NCI-H345 treated with DMSO at 0.1 percent for 48 hours (cell line): ENCODE measurements at regions not wholly inside any gene's neighbourhood (a gene's known extent, or its start where the extent isn't known, plus 50 kb on each side); places are given as distances from the start of the nearest gene placed in this dataset.
"Not testable (repeated sequence)": the region's sequence is repeated elsewhere in the genome, so short reads cannot be mapped to it uniquely, and the experiment has no call there.

ENCODE experiments used
- DNase-seq: peaks from one replicate; lab custom pipeline; 2025; ENCODE audit not compliant: unreplicated experiment; lab: John Stamatoyannopoulos, UW

- no peak for DNase-seq
Measured at GRCh38 chr1:188476606-188477005, 1647.9 kb downstream of the PLA2G4A start.

DNA sequence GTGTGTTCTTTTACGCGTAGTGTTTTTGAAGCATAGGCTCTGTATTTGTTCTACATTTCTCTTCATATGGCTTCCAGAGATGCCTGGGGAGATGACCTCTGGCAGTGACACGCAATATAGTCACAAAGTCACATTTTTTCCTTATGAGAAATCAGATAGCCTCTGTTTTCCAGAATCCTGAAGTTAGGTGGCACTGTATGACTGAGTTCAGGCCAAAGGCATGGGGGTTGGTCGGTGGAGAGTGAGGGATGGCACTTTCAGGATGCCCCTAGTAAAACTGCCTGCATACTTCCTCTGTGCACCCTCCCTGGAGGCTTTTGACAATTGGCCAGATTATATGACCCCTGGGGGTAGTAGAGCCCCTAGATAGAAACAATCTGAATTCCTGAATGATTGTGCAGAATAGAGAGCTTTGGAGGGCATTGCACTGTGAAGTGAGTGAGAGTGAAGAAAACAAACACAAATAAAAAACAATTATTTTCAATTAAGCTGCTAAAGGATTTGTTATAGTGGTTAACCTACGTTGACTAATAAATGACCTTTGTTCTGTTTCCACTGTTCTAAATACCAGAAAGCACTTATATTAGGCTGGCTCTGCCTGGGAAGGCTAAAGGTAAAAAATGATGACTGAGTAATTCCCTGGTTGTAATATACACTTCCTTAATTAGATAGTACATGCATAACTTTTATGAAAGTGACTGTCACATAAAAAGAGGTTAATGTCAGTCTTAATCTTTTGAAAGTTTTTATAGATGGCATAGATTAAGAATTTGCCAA lies 1660.8 kb downstream of the PLA2G4A start:
- DNase-seq: no peak

GRCh38 chr1:188496506-188496905 lies 1667.8 kb downstream of the PLA2G4A start:
- DNase-seq: no peak

DNA sequence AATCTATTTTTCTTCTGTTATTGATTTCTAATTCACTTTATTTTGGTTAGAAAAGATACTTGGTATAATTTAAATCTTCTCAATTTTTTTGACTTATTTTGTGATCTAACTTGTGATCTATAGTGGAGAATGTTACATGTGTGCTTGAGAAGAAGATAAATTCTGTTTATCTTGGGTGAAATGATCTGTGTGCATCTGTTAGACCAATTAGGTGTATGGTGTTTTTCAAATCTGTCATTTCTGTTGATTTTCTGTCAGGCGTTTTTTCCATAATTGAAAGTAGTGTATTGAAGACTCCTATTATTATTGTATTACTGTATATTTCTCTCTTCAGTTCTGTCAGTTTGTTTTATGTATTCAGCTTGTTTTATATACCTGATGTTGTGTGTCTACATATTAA lies 1668.3 kb downstream of the PLA2G4A start:
- no peak for DNase-seq

GRCh38 chr1:188499690-188500089 lies 1670.9 kb downstream of the PLA2G4A start:
- no peak for DNase-seq

- DNase-seq: no peak
Measured at GRCh38 chr1:188514917-188515316, 1686.2 kb downstream of the PLA2G4A start.

DNA sequence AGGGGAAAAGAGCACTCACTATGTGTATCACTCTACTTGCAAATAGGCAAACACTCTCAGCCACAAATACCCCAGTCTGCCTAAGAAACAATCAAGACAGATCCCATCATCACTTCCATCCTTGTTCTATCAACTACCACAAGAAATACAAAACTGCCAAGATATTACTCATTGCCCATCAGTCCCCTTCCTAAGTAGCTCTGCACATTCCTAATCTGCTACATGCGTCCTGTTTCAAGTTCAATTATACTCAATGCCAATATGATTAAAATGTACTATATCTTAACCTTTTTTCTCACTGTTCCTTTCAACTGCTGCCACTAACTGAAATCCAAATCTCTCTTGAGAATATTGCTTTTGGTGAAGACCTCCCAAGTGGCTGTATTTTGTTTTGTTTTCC lies 1688.4 kb downstream of the PLA2G4A start:
- no peak for DNase-seq

- DNase-seq: no peak
Measured at GRCh38 chr1:188551176-188551575, 1722.4 kb downstream of the PLA2G4A start.

DNA sequence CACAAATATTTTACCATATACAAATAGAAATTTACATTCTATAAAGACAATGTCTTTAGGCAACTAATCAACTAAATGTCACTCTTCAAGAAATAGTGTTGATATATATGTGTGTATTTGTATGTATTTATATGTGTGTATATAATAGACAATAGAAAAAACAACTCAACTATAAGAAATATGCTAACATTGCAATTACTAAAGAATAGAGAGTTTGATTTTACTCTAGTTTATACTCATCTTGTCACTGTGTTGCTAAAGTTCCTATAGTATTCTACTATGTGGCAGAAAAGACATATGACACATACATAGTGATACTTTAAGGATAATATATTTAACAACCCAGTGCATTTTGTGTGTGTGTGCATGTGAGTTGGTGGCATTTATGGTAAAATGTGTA lies 1728.3 kb downstream of the PLA2G4A start:
- DNase-seq: no peak

GRCh38 chr1:188582911-188583532 lies 1754.3 kb downstream of the PLA2G4A start:
- no peak for DNase-seq

- DNase-seq: no peak
Measured at GRCh38 chr1:188584119-188584518, 1755.4 kb downstream of the PLA2G4A start.

DNA sequence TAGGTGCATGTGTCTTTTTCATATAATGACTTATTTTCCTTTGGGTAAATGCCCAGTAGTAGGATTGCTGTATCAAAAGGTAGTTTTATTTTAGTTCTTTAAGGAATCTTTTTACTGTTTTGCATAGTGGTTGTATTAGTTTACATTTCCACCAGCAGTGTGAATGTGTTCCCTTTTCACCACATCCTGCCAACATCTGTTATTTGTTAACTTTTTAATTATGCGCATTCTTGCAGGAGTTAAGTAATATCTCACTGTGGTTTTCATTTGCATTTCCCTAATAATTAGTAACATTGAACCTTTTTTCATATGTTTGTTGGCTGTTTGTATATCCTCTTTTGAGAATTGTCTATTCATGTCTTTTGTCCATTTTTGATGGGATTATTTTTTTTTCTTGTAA lies 1761.9 kb downstream of the PLA2G4A start:
- no peak for DNase-seq

DNA sequence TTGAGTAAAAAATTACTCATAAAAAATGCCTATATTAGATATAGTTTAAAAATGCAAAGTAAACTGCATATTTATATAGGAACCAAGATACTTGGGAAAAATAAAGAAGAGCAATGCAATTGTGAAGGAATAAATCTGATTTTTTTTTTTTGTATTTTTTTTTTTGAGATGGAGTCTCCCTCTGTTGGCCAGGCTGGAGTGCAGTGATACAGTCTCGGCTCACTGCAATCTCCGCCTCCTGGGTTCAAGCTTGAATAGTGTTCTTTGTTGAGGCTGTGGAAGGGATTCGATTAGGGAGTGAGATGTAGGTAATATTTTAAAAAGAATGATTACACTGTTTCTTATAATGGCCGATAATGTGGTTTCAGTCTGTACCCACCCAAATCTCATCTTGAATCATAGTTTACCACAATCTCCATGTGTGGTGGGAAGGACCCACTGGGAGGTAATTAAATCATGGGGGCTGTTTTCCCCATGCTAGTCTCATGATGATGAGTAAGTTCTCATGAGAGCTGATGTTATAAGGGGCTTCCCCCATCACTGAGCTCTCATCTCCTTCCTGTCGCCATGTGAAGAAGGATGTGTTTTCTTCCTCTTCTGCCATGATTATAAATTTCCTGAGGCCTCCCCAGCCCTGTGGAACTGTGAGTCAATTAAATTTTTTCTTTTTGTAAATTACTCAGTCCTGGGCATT lies 1765.9 kb downstream of the PLA2G4A start:
- no peak for DNase-seq

- DNase-seq: no peak
Measured at GRCh38 chr1:188599313-188599712, 1770.6 kb downstream of the PLA2G4A start.

GRCh38 chr1:188611432-188611831 lies 1782.7 kb downstream of the PLA2G4A start:
- no peak for DNase-seq

GRCh38 chr1:188615321-188615720 lies 1786.6 kb downstream of the PLA2G4A start:
- no peak for DNase-seq

DNA sequence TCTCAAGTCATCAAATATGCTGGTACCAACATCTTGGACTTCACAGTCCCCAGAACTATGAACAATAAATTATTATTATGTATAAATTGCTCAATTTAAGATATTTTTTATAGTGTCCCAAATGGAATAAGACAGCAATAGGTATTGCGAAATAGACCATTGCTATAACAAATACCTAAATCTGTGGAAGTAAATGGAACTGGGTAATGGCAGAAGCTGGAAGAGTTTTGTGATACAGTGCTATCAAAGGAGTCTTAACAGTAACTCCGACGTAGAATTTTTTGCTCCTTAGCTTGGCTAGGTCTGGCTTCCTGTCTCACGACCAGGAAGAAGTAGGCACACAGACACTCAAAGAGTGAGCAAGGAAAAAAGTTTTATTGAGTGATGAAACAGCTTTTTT lies 1791.5 kb downstream of the PLA2G4A start:
- no peak for DNase-seq

GRCh38 chr1:188641566-188642211 lies 1812.9 kb downstream of the PLA2G4A start:
- DNase-seq: no peak

GRCh38 chr1:188642704-188643103 lies 1814.0 kb downstream of the PLA2G4A start:
- DNase-seq: peak; percentile 97

GRCh38 chr1:188652678-188653077 lies 1823.9 kb downstream of the PLA2G4A start:
- no peak for DNase-seq

GRCh38 chr1:188655966-188656365 lies 1821.7 kb downstream of the BRINP3 start:
- DNase-seq: not testable (repeated sequence)

DNA sequence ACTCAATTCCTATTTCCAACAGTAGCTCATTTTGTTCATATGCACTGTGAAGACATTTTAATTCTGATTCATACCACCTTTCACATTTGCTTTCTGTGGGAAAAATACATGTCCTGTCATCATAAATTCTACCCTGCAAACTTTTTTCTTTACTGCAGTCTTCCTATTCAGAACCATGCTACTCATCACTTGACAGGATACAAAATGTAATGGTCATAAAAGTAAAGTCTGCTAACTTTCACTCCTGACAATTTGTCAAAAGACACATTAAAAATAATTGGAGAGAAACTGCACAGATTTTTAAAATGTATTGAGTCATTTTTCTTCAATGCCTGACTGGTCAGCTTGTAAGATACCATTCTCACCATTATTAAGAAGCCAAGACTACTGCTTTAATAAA lies 1817.1 kb downstream of the BRINP3 start:
- DNase-seq: no peak
